GM19395 (cell line): ENCODE measurements at regions not wholly inside any gene's neighbourhood (a gene's known extent, or its start where the extent isn't known, plus 50 kb on each side); places are given as distances from the start of the nearest gene placed in this dataset.
A peak's percentile ranks its signal among the peaks of the same experiment; 100 is the strongest.

Source experiments
- ATAC-seq: cut with Tn5 transposase; IDR thresholded peaks from one replicate; pipeline ENCODE4 v1.9.1; 2021; ENCODE audit warnings: mild to moderate bottlenecking, moderate library complexity; ENCODE audit not compliant: unreplicated experiment

GRCh38 chr18:76686737-76687231 is 135.6 kb upstream of the ZNF236 start:
- peak; percentile 81 for ATAC-seq

DNA sequence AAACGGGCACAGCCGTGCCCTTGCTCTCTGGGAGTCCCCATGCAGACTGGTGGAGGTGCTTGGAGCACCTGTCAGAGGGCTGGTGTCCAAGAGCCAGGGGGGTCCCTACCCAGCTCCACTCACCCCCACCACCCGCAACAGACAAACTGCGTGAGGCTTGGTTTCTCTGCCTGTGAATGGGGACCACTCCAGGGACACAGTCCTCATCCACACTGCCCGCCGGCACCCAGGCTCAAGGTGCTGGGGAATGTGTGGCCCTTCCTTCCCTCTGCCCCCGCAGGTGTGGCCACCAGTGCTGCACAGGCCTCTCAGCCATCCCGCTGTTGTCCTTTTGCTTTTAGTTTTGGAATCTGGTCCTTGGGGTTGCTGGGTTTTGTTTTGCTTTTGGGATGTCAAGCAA is 136.5 kb upstream of the ZNF236 start:
- ATAC-seq, result no peak

DNA sequence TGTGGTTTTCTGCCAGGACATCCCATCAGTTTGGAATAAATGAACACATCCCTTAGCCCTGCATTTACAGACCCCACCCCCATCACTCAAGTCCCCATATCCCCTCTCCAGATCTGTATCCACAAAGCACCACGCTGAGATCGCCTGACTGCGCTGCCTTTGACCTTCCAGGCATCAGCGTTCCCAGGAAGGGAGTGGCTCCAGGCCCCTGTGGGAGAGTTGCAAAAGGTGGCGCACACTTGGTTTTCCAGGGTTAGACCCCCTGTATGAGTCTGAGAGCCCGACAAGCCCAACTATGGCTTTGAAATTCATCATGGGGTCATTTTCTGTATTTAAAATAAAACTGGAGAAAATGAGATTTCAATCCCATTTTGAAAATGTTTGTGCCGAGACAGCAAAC is 137.0 kb upstream of the ZNF236 start:
- no peak for ATAC-seq

- ATAC-seq, result no peak
Measured at GRCh38 chr18:76684265-76684664, 138.1 kb upstream of the ZNF236 start.

GRCh38 chr18:76679945-76680344 is 142.4 kb upstream of the ZNF236 start:
- no peak for ATAC-seq

GRCh38 chr18:76679259-76679658 is 143.1 kb upstream of the ZNF236 start:
- no peak for ATAC-seq

GRCh38 chr18:76678248-76678647 is 144.1 kb upstream of the ZNF236 start:
- no peak for ATAC-seq

- ATAC-seq, result no peak
Measured at GRCh38 chr18:76674596-76674995, 147.8 kb upstream of the ZNF236 start.

GRCh38 chr18:76673281-76674185 is 148.8 kb upstream of the ZNF236 start:
- ATAC-seq, result no peak

DNA sequence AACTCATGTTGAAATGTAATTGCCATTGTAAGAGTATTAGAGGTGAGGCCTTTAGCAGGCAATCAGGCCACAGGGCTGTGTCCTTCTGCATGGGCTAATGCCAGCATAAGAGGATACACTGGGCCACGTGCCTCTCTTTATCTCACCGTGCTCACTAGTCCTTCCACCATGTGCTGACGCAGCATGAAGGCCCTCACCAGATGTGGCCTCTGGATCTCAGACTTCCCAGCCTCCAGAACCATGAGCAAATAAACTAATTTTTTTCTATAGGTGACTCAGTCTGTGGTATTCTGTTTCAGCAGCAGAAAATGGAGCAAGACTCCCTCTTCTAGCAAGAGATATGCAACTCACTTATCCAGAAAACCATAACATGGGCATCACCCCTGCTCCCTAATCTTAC is 149.7 kb upstream of the ZNF236 start:
- ATAC-seq, result no peak

- no peak for ATAC-seq
Measured at GRCh38 chr18:76670564-76671288, 151.6 kb upstream of the ZNF236 start.

- no peak for ATAC-seq
Measured at GRCh38 chr18:76668546-76668945, 153.8 kb upstream of the ZNF236 start.

GRCh38 chr18:76668119-76668518 is 154.2 kb upstream of the ZNF236 start:
- no peak for ATAC-seq

GRCh38 chr18:76667603-76668002 is 154.8 kb upstream of the ZNF236 start:
- no peak for ATAC-seq

DNA sequence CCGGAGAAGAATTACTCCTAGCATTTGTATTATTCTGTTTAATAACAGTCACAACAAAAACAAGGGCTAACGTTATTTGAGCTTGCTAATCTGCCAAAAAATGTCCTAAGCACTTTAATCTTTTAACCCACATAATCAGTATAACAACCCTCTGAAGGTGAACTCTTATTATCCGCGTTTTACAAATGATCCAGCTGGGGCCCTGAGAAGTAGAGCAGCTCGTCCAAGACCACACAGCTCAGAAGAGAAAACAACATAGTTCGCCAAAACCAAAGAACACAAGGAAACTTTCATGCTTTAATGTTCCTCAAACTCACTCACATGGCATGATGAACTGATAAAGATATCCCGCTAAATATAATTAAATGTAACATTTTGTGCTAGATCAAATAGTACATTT is 159.7 kb upstream of the ZNF236 start:
- ATAC-seq, result no peak

- ATAC-seq, result no peak
Measured at GRCh38 chr18:76660571-76661192, 161.7 kb upstream of the ZNF236 start.

- ATAC-seq, result peak; percentile 61
Measured at GRCh38 chr18:76658627-76659026, 163.6 kb upstream of the ZNF516 start.

- peak; percentile 46 for ATAC-seq
Measured at GRCh38 chr18:76657911-76658470, 162.9 kb upstream of the ZNF516 start.

DNA sequence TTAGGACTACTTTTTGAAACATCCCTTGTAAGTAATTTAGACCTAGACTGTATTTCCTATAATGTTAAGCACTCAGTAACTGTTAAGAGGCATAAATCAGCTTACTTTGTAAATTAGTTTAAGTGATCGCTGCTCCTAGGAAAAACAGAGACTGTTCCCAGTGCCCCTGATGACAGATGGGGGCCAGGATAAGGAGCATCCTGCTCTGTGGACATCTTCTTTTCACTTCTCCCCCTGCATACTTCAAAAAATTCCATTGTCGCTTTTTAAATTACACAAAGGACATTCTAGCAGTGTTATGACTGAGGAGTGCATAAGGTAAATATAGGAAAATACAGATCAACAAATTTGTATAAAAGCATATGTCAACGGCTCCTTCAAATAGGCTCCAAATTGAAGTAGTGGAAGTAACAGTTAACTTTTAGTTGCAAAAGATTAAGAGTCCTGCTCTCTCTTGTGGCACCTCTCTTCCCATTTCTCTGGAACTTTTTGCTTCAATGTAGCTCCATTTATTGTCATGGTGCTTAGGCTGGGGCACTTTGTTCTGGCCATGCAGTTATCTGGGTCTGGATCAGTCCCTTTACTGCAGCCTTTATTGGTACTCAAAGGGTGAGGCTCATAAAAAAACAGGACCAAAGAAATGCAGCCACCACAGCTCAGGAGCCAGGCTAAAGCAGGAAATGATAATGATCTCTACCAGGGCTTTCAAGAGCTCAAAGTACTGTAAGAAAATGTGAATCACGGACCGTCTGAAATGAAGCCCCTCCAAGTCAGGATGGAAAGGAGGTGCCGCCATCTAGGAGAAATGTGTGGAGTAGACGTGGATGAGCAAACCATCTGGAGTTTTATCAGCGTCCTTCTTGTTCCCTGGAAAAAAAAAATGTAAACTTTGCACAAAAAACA is 162.1 kb upstream of the ZNF516 start:
- ATAC-seq, result no peak

GRCh38 chr18:76654577-76654976 is 159.5 kb upstream of the ZNF516 start:
- no peak for ATAC-seq
